HepG2 (cell line): ENCODE measurements at regions not wholly inside any gene's neighbourhood (a gene's known extent, or its start where the extent isn't known, plus 50 kb on each side); places are given as distances from the start of the nearest gene placed in this dataset.

Source experiments
- ATAC-seq: fragments of 200-7000 bp; cut with Tn5 transposase; 3 replicates; pipeline ENCODE4 v1.9.1; 2020; ENCODE audit warnings: mild to moderate bottlenecking, moderate library complexity
- BruUV-seq: library from RNA; stranded (reverse); fragments of 400-500 nt; replicated peaks from 2 replicates; lab custom pipeline; 2021; lab: Mats Ljungman, UMichigan
- CTCF ChIA-PET: fragments of 300-600 bp; formaldehyde crosslinking; extraction: SDS; loops from one replicate; lab custom pipeline; 2021; ENCODE audit warnings: low total read pairs, inconsistent platforms, low intra/inter-chr PET ratio; lab: Yijun Ruan, JAX
- POLR2A ChIA-PET: fragments of 350-600 bp; sonication (Branson Sonifier 250); formaldehyde crosslinking; loops from one replicate; lab custom pipeline; 2020; ENCODE audit warnings: antibody characterized with exemption, inconsistent platforms; lab: Yijun Ruan, JAX
- DNase-seq: peaks from one replicate; pipeline ENCODE4 v3.0.0-alpha.2; 2015; ENCODE audit warnings: low spot score
- FAIRE-seq: peaks from 3 replicates; lab custom pipeline; 2011; peaks lifted over from hg19 to GRCh38; lab: Jason Lieb, UNC
- H2AFZ ChIP-seq: one replicate; pipeline ENCODE4 v1.6.1; 2011; ENCODE audit warnings: low read length, inconsistent platforms
- H3K27ac ChIP-seq: fragments of 300-600 bp; 3 replicates; pipeline ENCODE4 v1.8.0; 2011; ENCODE audit warnings: mixed run types, mild to moderate bottlenecking, mixed read lengths, low read length, inconsistent platforms; ENCODE audit not compliant: insufficient read depth; ENCODE audit errors: extremely low read length
- H3K27me3 ChIP-seq, 2 experiments: fragments of 200-600 bp in 1 of 2; 2 replicates in 1 of 2; 3 replicates in 1 of 2; pipeline versions ENCODE4 v1.6.0 to v1.8.0; 2011; ENCODE audit warnings: low read length in 2 of 2, mild to moderate bottlenecking in 2 of 2, moderate library complexity in 2 of 2, inconsistent platforms in 1 of 2; ENCODE audit not compliant: insufficient read depth in 2 of 2, control insufficient read depth in 1 of 2
- H3K36me3 ChIP-seq, 2 experiments: fragments of 200-600 bp in 1 of 2; replicated peaks in 1 of 2; 2 replicates in 1 of 2; 3 replicates in 1 of 2; pipeline versions ENCODE4 v1.5.1 to v1.8.0; 2011; ENCODE audit warnings: low read length in 2 of 2, inconsistent platforms in 1 of 2; ENCODE audit not compliant: insufficient read depth in 2 of 2, control insufficient read depth in 1 of 2
- H3K4me1 ChIP-seq: 2 replicates; pipeline ENCODE4 v1.5.1; 2012; ENCODE audit warnings: low read length, inconsistent platforms; ENCODE audit not compliant: insufficient read depth
- H3K4me2 ChIP-seq: 2 replicates; pipeline ENCODE4 v1.6.0; 2011; ENCODE audit warnings: low read depth, low read length, inconsistent platforms
- H3K4me3 ChIP-seq, 3 experiments: fragments of 200-600 bp in 1 of 3; sonication (generic), shearing (Covaris generic) in 1 of 3; replicated peaks in 1 of 3; 2 replicates each; pipeline ENCODE4 v1.5.1; 2011 to 2016; ENCODE audit warnings: low read length in 3 of 3, inconsistent platforms in 2 of 3, low read depth in 2 of 3, mild to moderate bottlenecking in 2 of 3, control low read depth in 1 of 3, mixed read lengths in 1 of 3; ENCODE audit not compliant: insufficient read depth in 1 of 3
- H3K79me2 ChIP-seq: one replicate; pipeline ENCODE4 v1.6.1; 2011; ENCODE audit warnings: low read length, inconsistent platforms; ENCODE audit not compliant: insufficient read depth
- H3K9ac ChIP-seq: 2 replicates; pipeline ENCODE4 v1.6.0; 2011; ENCODE audit warnings: mild to moderate bottlenecking, low read depth, low read length, inconsistent platforms; ENCODE audit not compliant: insufficient read depth
- H3K9me3 ChIP-seq: 2 replicates; pipeline ENCODE4 v1.5.1; 2012; ENCODE audit warnings: mild to moderate bottlenecking, low read length
- H4K20me1 ChIP-seq: 2 replicates; pipeline ENCODE4 v1.6.0; 2011; ENCODE audit warnings: inconsistent platforms, mild to moderate bottlenecking, low read length, moderate library complexity; ENCODE audit not compliant: insufficient read depth
- ELF1 ChIP-seq: sonication (generic); formaldehyde crosslinking; IDR thresholded peaks from 2 replicates; pipeline ENCODE4 v1.4.0; 2020; ENCODE audit warnings: missing genetic modification reagents
- FLYWCH1 ChIP-seq: sonication (generic); formaldehyde crosslinking; IDR thresholded peaks from 2 replicates; pipeline ENCODE4 v1.8.1; 2023; ENCODE audit warnings: mild to moderate bottlenecking, missing genetic modification reagents
- GMEB2 ChIP-seq: IDR thresholded peaks from 2 replicates; pipeline ENCODE4 v1.6.1; 2016; ENCODE audit warnings: missing biosample characterization, missing genetic modification reagents, low read depth
- GZF1 ChIP-seq: sonication (generic); formaldehyde crosslinking; IDR thresholded peaks from 2 replicates; pipeline ENCODE4 v1.5.1; 2020; ENCODE audit warnings: mild to moderate bottlenecking, missing genetic modification reagents
- IRF2 ChIP-seq: IDR thresholded peaks from 2 replicates; pipeline ENCODE4 v1.6.1; 2018; ENCODE audit warnings: missing genetic modification reagents, missing compliant biosample characterization
- RBM39 ChIP-seq: fragments of 200-400 bp; formaldehyde crosslinking; IDR thresholded peaks from one replicate; pipeline ENCODE4 v1.6.1; 2018; ENCODE audit warnings: antibody characterized with exemption, mild to moderate bottlenecking, low read depth, low read length; ENCODE audit not compliant: poor library complexity, severe bottlenecking
- SRSF4 ChIP-seq: fragments of 200-400 bp; formaldehyde crosslinking; IDR thresholded peaks from one replicate; pipeline ENCODE4 v1.6.1; 2018; ENCODE audit warnings: mild to moderate bottlenecking, low read depth, low read length, moderate library complexity; ENCODE audit not compliant: poor library complexity, severe bottlenecking
- YEATS4 ChIP-seq: sonication (generic); formaldehyde crosslinking; IDR thresholded peaks from 2 replicates; pipeline ENCODE4 v1.4.0; 2020; ENCODE audit warnings: missing genetic modification reagents, borderline replicate concordance
- ZNF230 ChIP-seq: sonication (generic); formaldehyde crosslinking; IDR thresholded peaks from 2 replicates; pipeline ENCODE4 v1.4.0; 2020; ENCODE audit warnings: mild to moderate bottlenecking, missing genetic modification reagents
- ZNF468 ChIP-seq: sonication (generic); formaldehyde crosslinking; IDR thresholded peaks from 2 replicates; pipeline ENCODE4 v1.8.0; 2022; ENCODE audit warnings: mild to moderate bottlenecking, moderate library complexity, missing genetic modification reagents
- ZNF549 ChIP-seq: sonication (generic); formaldehyde crosslinking; IDR thresholded peaks from 2 replicates; pipeline ENCODE4 v1.5.0; 2020; ENCODE audit warnings: missing genetic modification reagents
- ZNF558 ChIP-seq: sonication (generic); formaldehyde crosslinking; IDR thresholded peaks from 2 replicates; pipeline ENCODE4 v1.9.0; 2022; ENCODE audit warnings: mild to moderate bottlenecking, missing genetic modification reagents, borderline replicate concordance
- ZNF674 ChIP-seq: sonication (generic); formaldehyde crosslinking; IDR thresholded peaks from 2 replicates; pipeline ENCODE4 v1.5.0; 2020; ENCODE audit warnings: low read depth, mild to moderate bottlenecking, missing genetic modification reagents
- ZNF891 ChIP-seq: sonication (generic); formaldehyde crosslinking; IDR thresholded peaks from 2 replicates; pipeline ENCODE4 v1.5.0; 2020; ENCODE audit warnings: mild to moderate bottlenecking, missing genetic modification reagents
- WGBS: methylation state at CpG from one replicate; pipeline ENCODE4 v1.1.6; 2017; ENCODE audit warnings: low lambda C conversion rate; 5-methylcytosine and 5-hydroxymethylcytosine counted together
- in situ Hi-C: cut with HindIII; loops from 2 replicates; pipeline ENCODE4 v1.10.0; 2017; ENCODE audit warnings: low pct_unique_long_range_greater_than_20kb; ENCODE audit not compliant: extremely low pct_ligation_motif_present
- intact Hi-C: fragments of 100-400 bp; cut with micrococcal nuclease; formaldehyde crosslinking; loops from one replicate; pipeline ENCODE4 v1.10.0; 2022; ENCODE audit not compliant: unreplicated experiment

DNA sequence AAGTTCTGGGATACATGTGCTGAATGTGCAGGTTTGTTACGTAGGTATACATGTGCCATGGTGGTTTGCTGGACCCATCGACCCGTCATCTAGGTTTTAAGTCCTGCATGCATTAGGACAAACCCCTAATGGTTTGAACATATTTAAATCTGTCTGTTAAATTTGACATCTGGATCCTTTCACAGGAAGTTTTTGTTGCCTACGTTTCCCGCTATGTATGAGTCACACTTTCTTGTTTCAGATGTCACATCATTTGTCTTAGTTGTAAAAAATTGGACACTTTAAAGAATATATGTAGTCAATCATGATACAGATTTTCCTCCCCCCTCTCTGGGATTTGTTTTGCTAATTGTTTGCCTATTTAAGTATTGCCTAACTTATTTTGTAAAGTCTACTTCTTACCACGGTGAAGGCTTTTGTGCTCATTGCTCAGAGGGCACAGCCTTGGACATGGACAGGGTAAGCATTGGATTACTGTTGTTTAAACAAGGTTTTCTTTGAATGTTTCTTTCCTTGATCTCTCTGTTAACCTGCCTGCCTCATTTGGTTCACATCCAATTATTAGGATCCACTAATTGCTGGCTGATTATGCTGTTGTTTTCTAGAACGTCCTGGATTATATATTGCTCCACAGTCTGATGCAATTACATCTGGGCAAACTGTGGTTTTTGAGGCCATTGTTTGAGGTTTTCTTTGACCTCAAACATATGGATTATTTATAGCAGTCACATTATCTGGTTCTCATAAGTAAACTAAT, 1441.4 kb downstream of the AACS start:
- Histone ChIP-seq H3K27me3 (no peaks in the 10 kb centered on the region), H4K20me1 (no peaks in the 10 kb centered on the region), H3K4me3 (no peak overlapping the region), H3K4me1 (no peaks in the 10 kb centered on the region)
- ChIA-PET POLR2A (no interaction called here), CTCF (no interaction called here)
- DNase-seq, result no peak
- intact Hi-C loops, result no loop called here
- BruUV-seq, result no TSS peak
- ATAC-seq, result no peak
- WGBS, result 22% methylated on average over 7 of the region's 7 CpGs
- FAIRE-seq, result no peak
- in situ Hi-C loops, result no loop called here
- TF ChIP-seq ZNF230 (CRISPR knock-in tag) (no peak), GMEB2 (no peak), ZNF468 (CRISPR knock-in tag) (no peak), FLYWCH1 (CRISPR knock-in tag) (no peak), ZNF549 (CRISPR knock-in tag) (no peak), YEATS4 (CRISPR knock-in tag) (no peak), SRSF4 (no peak), ZNF558 (CRISPR knock-in tag) (no peak), ELF1 (CRISPR knock-in tag) (no peak), ZNF674 (CRISPR knock-in tag) (no peak), GZF1 (CRISPR knock-in tag) (no peak), IRF2 (CRISPR knock-in tag) (no peak), ZNF891 (CRISPR knock-in tag) (no peak), RBM39 (no peak)
- TF ChIP-seq, all 625 proteins: peak for 0
- Histone ChIP-seq H3K36me3 (no peaks in the 10 kb centered on the region), H3K9ac (no peak overlapping the region), H3K4me2 (no peak overlapping the region), H3K27ac (no peak overlapping the region), H2AFZ (no peak overlapping the region), H3K9me3 (peaks cover 91% of the 10 kb centered on the region), H3K79me2 (no peaks in the 10 kb centered on the region)
